H1 (cell line): ENCODE measurements at regions not wholly inside any gene's neighbourhood (a gene's known extent, or its start where the extent isn't known, plus 50 kb on each side); places are given as distances from the start of the nearest gene placed in this dataset.

ENCODE experiments used
- CTCF ChIA-PET: fragments of 300-600 bp; sonication (Branson Sonifier 250); formaldehyde crosslinking; loops from one replicate; lab custom pipeline; 2021; ENCODE audit not compliant: partially characterized antibody; lab: Charles Lee
- POLR2A ChIA-PET: fragments of 300-600 bp; sonication (Branson Sonifier 250); formaldehyde crosslinking; loops from one replicate; lab custom pipeline; 2021; ENCODE audit warnings: inconsistent platforms; ENCODE audit not compliant: partially characterized antibody; lab: Charles Lee
- DNase-seq, 2 experiments: peaks; one replicate each; pipeline versions ENCODE4 v3.0.0 to v3.0.0-alpha.2; 2010 to 2022; ENCODE audit warnings: low spot score in 2 of 2, low read depth in 1 of 2, mixed read lengths in 1 of 2
- FAIRE-seq: peaks from 2 replicates; lab custom pipeline; 2011; peaks lifted over from hg19 to GRCh38; lab: Jason Lieb, UNC
- H2AFZ ChIP-seq: 2 replicates; pipeline ENCODE4 v1.8.1; 2012; ENCODE audit warnings: low read length, inconsistent platforms
- H2AK5ac ChIP-seq: 2 replicates; pipeline ENCODE4 v1.6.1; 2013; ENCODE audit warnings: low read depth, low read length
- H2BK120ac ChIP-seq: replicated peaks from 2 replicates; pipeline ENCODE3; 2013; ENCODE audit warnings: low read depth, low read length, inconsistent platforms
- H2BK12ac ChIP-seq: 2 replicates; pipeline ENCODE4 v1.6.1; 2013; ENCODE audit warnings: low read depth, low read length
- H2BK15ac ChIP-seq: 2 replicates; pipeline ENCODE4 v1.6.1; 2013; ENCODE audit warnings: low read length
- H2BK20ac ChIP-seq: 2 replicates; pipeline ENCODE4 v1.6.1; 2013; ENCODE audit warnings: low read length
- H2BK5ac ChIP-seq: 2 replicates; pipeline ENCODE4 v1.6.1; 2013; ENCODE audit warnings: low read depth, low read length
- H3K14ac ChIP-seq: 2 replicates; pipeline ENCODE4 v1.6.1; 2013; ENCODE audit warnings: inconsistent platforms; ENCODE audit not compliant: insufficient read length
- H3K18ac ChIP-seq: 2 replicates; pipeline ENCODE4 v1.6.1; 2013; ENCODE audit warnings: low read length; ENCODE audit errors: extremely low read depth
- H3K23ac ChIP-seq: 2 replicates; pipeline ENCODE4 v1.6.1; 2013; ENCODE audit warnings: inconsistent platforms; ENCODE audit not compliant: insufficient read length
- H3K23me2 ChIP-seq: 2 replicates; pipeline ENCODE4 v1.6.1; 2013; ENCODE audit warnings: low read depth, low read length
- H3K27ac ChIP-seq: 2 replicates; pipeline ENCODE4 v1.6.1; 2011; ENCODE audit warnings: low read depth, low read length, inconsistent platforms
- H3K27me3 ChIP-seq, 4 experiments: replicated peaks in 1 of 4; 1 replicate in 1 of 4; 2 replicates in 3 of 4; pipeline versions ENCODE4 v1.6.1 to v1.8.1; 2011 to 2013; ENCODE audit warnings: low read length in 3 of 4, mild to moderate bottlenecking in 3 of 4, inconsistent platforms in 2 of 4, mixed read lengths in 2 of 4, moderate library complexity in 1 of 4; ENCODE audit not compliant: control insufficient read depth in 3 of 4, insufficient read depth in 3 of 4; ENCODE audit errors: extremely low read depth in 1 of 4
- H3K36me3 ChIP-seq, 4 experiments: 2 replicates each; pipeline versions ENCODE4 v1.6.1 to v1.8.1; 2011 to 2013; ENCODE audit warnings: mild to moderate bottlenecking in 4 of 4, low read length in 3 of 4, moderate library complexity in 2 of 4, control low read depth in 1 of 4, inconsistent platforms in 1 of 4; ENCODE audit not compliant: insufficient read depth in 4 of 4, control insufficient read depth in 2 of 4
- H3K4ac ChIP-seq: replicated peaks from 2 replicates; pipeline ENCODE3; 2013; ENCODE audit warnings: low read length, low read depth, mixed read lengths, inconsistent platforms; ENCODE audit not compliant: insufficient read length
- H3K4me1 ChIP-seq, 4 experiments: replicated peaks in 1 of 4; 1 replicate in 1 of 4; 2 replicates in 3 of 4; pipeline versions ENCODE4 v1.6.1 to v1.8.1; 2011 to 2013; ENCODE audit warnings: low read length in 3 of 4, inconsistent platforms in 2 of 4, mixed read lengths in 1 of 4; ENCODE audit not compliant: insufficient read depth in 4 of 4, control insufficient read depth in 3 of 4
- H3K4me2 ChIP-seq, 2 experiments: 2 replicates each; pipeline versions ENCODE4 v1.6.1 to v1.8.1; 2011 to 2013; ENCODE audit warnings: low read depth in 2 of 2, low read length in 2 of 2, control low read depth in 1 of 2, inconsistent platforms in 1 of 2, mild to moderate bottlenecking in 1 of 2; ENCODE audit not compliant: insufficient read depth in 1 of 2
- H3K4me3 ChIP-seq, 4 experiments: fragments of 200-600, 300-600 bp in 1 of 4; sonication (generic), shearing (Covaris generic), sonication (Bioruptor Twin) in 1 of 4; 2 replicates each; pipeline versions ENCODE4 v1.5.1 to v1.8.1; 2011 to 2016; ENCODE audit warnings: low read length in 4 of 4, low read depth in 3 of 4, control low read depth in 2 of 4, inconsistent platforms in 2 of 4, mild to moderate bottlenecking in 2 of 4, mixed read lengths in 1 of 4, moderate library complexity in 1 of 4; ENCODE audit not compliant: insufficient read depth in 2 of 4; ENCODE audit errors: extremely low read depth in 1 of 4
- H3K56ac ChIP-seq: replicated peaks from 2 replicates; pipeline ENCODE3; 2013; ENCODE audit warnings: low read depth, mild to moderate bottlenecking, mixed read lengths, low read length, inconsistent platforms; ENCODE audit not compliant: insufficient read length
- H3K79me1 ChIP-seq: 2 replicates; pipeline ENCODE4 v1.6.1; 2013; ENCODE audit warnings: low read depth, low read length, control low read depth
- H3K79me2 ChIP-seq, 2 experiments: 2 replicates each; pipeline versions ENCODE4 v1.6.1 to v1.8.1; 2012 to 2013; ENCODE audit warnings: low read length in 2 of 2, mild to moderate bottlenecking in 2 of 2, inconsistent platforms in 1 of 2; ENCODE audit not compliant: insufficient read depth in 2 of 2, control insufficient read depth in 1 of 2
- H3K9ac ChIP-seq, 4 experiments: replicated peaks in 1 of 4; 1 replicate in 1 of 4; 2 replicates in 3 of 4; pipeline versions ENCODE4 v1.6.1 to v1.8.1; 2011 to 2013; ENCODE audit warnings: low read depth in 3 of 4, low read length in 3 of 4, control low read depth in 2 of 4, mild to moderate bottlenecking in 2 of 4, moderate library complexity in 2 of 4, inconsistent platforms in 1 of 4; ENCODE audit errors: extremely low read depth in 1 of 4
- H3K9me3 ChIP-seq, 2 experiments: 2 replicates each; pipeline versions ENCODE4 v1.6.1 to v1.8.1; 2012 to 2013; ENCODE audit warnings: mild to moderate bottlenecking in 2 of 2, moderate library complexity in 2 of 2, control low read depth in 1 of 2, inconsistent platforms in 1 of 2, low read depth in 1 of 2, low read length in 1 of 2, mixed read lengths in 1 of 2; ENCODE audit not compliant: insufficient read depth in 2 of 2
- H4K20me1 ChIP-seq, 2 experiments: replicated peaks in 1 of 2; 2 replicates each; pipeline versions ENCODE3 to v1.8.1; 2011 to 2013; ENCODE audit warnings: inconsistent platforms in 2 of 2, low read length in 2 of 2, mild to moderate bottlenecking in 1 of 2; ENCODE audit not compliant: insufficient read depth in 2 of 2, control insufficient read depth in 1 of 2
- H4K5ac ChIP-seq: 2 replicates; pipeline ENCODE4 v1.6.1; 2013; ENCODE audit warnings: low read length, low read depth, mixed read lengths, inconsistent platforms; ENCODE audit not compliant: insufficient read length
- H4K8ac ChIP-seq: 2 replicates; pipeline ENCODE4 v1.8.0; 2013; ENCODE audit warnings: mild to moderate bottlenecking, moderate library complexity, low read length, inconsistent platforms; ENCODE audit not compliant: insufficient read depth; ENCODE audit errors: extremely low read depth
- H4K91ac ChIP-seq: replicated peaks from 2 replicates; pipeline ENCODE3; 2013; ENCODE audit warnings: low read length, mixed read lengths, inconsistent platforms; ENCODE audit not compliant: insufficient read length
- BACH1 ChIP-seq: IDR thresholded peaks from 2 replicates; pipeline ENCODE4 v1.6.1; 2012; ENCODE audit warnings: low read length, improper control_type of control experiment
- GTF2F1 ChIP-seq: IDR thresholded peaks from 2 replicates; pipeline ENCODE4 v1.6.1; 2012; ENCODE audit warnings: low read depth, low read length, improper control_type of control experiment, borderline replicate concordance
- HDAC2 ChIP-seq, 2 experiments: fragments of 300-600 bp in 1 of 2; sonication (generic) in 1 of 2; IDR thresholded peaks; 2 replicates each; pipeline ENCODE4 v1.6.1; 2011 to 2012; ENCODE audit warnings: low read depth in 2 of 2, low read length in 2 of 2, mild to moderate bottlenecking in 2 of 2, moderate library complexity in 2 of 2, borderline replicate concordance in 1 of 2, inconsistent platforms in 1 of 2
- RBBP5 ChIP-seq: IDR thresholded peaks from 2 replicates; pipeline ENCODE4 v1.7.1; 2012; ENCODE audit warnings: low read depth, mild to moderate bottlenecking, inconsistent platforms, low read length, moderate library complexity, borderline replicate concordance
- RNF2 ChIP-seq: fragments of 200-900, 300-1000 bp; sonication (generic); IDR thresholded peaks from 2 replicates; pipeline ENCODE4 v1.7.1; 2016; ENCODE audit warnings: borderline replicate concordance, low read depth, mild to moderate bottlenecking, antibody characterized with exemption, low read length; ENCODE audit not compliant: poor library complexity, severe bottlenecking; ENCODE audit errors: missing control alignments
- SP1 ChIP-seq: IDR thresholded peaks from 2 replicates; pipeline ENCODE4 v1.6.1; 2011; ENCODE audit warnings: low read depth, low read length
- SRF ChIP-seq: IDR thresholded peaks from 2 replicates; pipeline ENCODE4 v1.6.1; 2011; ENCODE audit warnings: mild to moderate bottlenecking, low read depth, low read length, moderate library complexity
- TBP ChIP-seq: IDR thresholded peaks from 2 replicates; pipeline ENCODE4 v1.6.1; 2011; ENCODE audit warnings: low read depth, low read length, improper control_type of control experiment
- WGBS, 2 experiments: shearing (Covaris generic) in 1 of 2; methylation state at CpG; one replicate each; pipeline versions ENCODE4 v1.1.6 to v1.1.7; 2013 to 2015; ENCODE audit warnings: low lambda C conversion rate in 2 of 2, mixed read lengths in 2 of 2, inconsistent platforms in 1 of 2, low coverage in 1 of 2, missing lambda C conversion rate in 1 of 2; ENCODE audit not compliant: insufficient replicate concordance in 2 of 2, insufficient coverage in 1 of 2, insufficient read length in 1 of 2; ENCODE audit errors: extremely low coverage in 1 of 2, missing lambda C conversion rate in 1 of 2; 5-methylcytosine and 5-hydroxymethylcytosine counted together

DNA sequence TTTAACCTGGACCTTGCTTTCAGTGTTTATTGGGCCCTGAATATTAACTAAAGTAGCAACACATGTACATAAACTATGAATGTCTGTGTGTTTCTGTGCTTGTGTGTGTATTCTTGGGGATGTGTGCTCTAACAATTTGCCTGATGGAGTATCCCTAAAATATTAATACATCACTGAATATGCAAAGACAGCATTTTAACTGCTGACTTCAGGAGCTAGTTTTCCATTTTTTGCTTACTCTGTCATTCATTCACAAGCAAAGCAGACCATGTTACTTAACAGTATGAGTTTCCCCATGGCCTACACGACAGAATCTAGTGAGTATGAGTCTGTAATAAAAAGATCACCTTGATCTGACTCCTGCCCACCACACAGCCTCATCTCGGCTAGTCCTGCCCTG, 402.8 kb downstream of the BCAT1 start:
- H3K4ac ChIP-seq, result no peak overlapping the region
- no peak overlapping the region for H3K56ac ChIP-seq
- DNase-seq, result no peak

More for the DNA sequence above, 402.8 kb downstream of the BCAT1 start:
- no peak overlapping the region for H3K4me2 ChIP-seq
- no peak overlapping the region for H2BK12ac ChIP-seq
- no peaks in the 10 kb centered on the region for H3K79me1 ChIP-seq
- no peaks in the 10 kb centered on the region for H4K20me1 ChIP-seq
- no peak overlapping the region for H4K8ac ChIP-seq
- no peak overlapping the region for H3K23ac ChIP-seq
- H2AFZ ChIP-seq, result no peak overlapping the region
- no peak for TF ChIP-seq SP1
- no peak for TF ChIP-seq TBP
- TF ChIP-seq HDAC2 (IDR thresholded peaks at IDR 0.05; ENCODE audit: borderline replicate concordance in 1 of 2, low read depth in 2 of 2, low read length in 2 of 2), result no peak
- TF ChIP-seq RBBP5, result no peak
- TF ChIP-seq RNF2, result no peak
- TF ChIP-seq SRF, result no peak
- no peak for TF ChIP-seq BACH1
- TF ChIP-seq GTF2F1, result no peak
- no peak overlapping the region for H4K91ac ChIP-seq
- no peaks in the 10 kb centered on the region for H3K36me3 ChIP-seq
- POLR2A ChIA-PET, result no interaction called here
- H3K23me2 ChIP-seq, result no peaks in the 10 kb centered on the region
- peaks cover 0 to 4% (median 1%) of the 10 kb centered on the region in 4 experiments; a peak in 3 of 7 replicates for H3K4me1 ChIP-seq
- H3K4me3 ChIP-seq, result no peak overlapping the region
- FAIRE-seq, result no peak
- H3K18ac ChIP-seq, result no peak overlapping the region
- no peak overlapping the region for H2BK5ac ChIP-seq
- 87% methylated on average over 2 of the region's 2 CpGs; no CpG with 5 or more reads in 1 of the 2 experiments for WGBS, 2 experiments
- no peak overlapping the region for H2AK5ac ChIP-seq
- CTCF ChIA-PET, result interaction anchor here (0.9 to 1.3 kb wide), 3 partner anchors 9 to 90 kb away, joined by 3 to 4 read pairs (median 3); no protein-coding TSS in a partner anchor
- H3K9me3 ChIP-seq, result no peaks in the 10 kb centered on the region
- no peak overlapping the region for H4K5ac ChIP-seq
- H3K27ac ChIP-seq, result no peak overlapping the region
- H3K9ac ChIP-seq, result no peak overlapping the region
- H3K14ac ChIP-seq, result no peak overlapping the region
- no peak overlapping the region for H2BK15ac ChIP-seq
- H3K27me3 ChIP-seq, result no peaks in the 10 kb centered on the region
- H3K79me2 ChIP-seq, result no peaks in the 10 kb centered on the region
- no peak overlapping the region for H2BK20ac ChIP-seq
- no peak overlapping the region for H2BK120ac ChIP-seq
